H1 (cell line): ENCODE measurements at regions not wholly inside any gene's neighbourhood (a gene's known extent, or its start where the extent isn't known, plus 50 kb on each side); places are given as distances from the start of the nearest gene placed in this dataset.

Experiments used
- CTCF ChIA-PET: fragments of 300-600 bp; sonication (Branson Sonifier 250); formaldehyde crosslinking; loops from one replicate; lab custom pipeline; 2021; ENCODE audit not compliant: partially characterized antibody; lab: Charles Lee
- POLR2A ChIA-PET: fragments of 300-600 bp; sonication (Branson Sonifier 250); formaldehyde crosslinking; loops from one replicate; lab custom pipeline; 2021; ENCODE audit warnings: inconsistent platforms; ENCODE audit not compliant: partially characterized antibody; lab: Charles Lee
- DNase-seq, 2 experiments: peaks; one replicate each; pipeline versions ENCODE4 v3.0.0 to v3.0.0-alpha.2; 2010 to 2022; ENCODE audit warnings: low spot score in 2 of 2, low read depth in 1 of 2, mixed read lengths in 1 of 2
- FAIRE-seq: peaks from 2 replicates; lab custom pipeline; 2011; peaks lifted over from hg19 to GRCh38; lab: Jason Lieb, UNC
- H2AFZ ChIP-seq: 2 replicates; pipeline ENCODE4 v1.8.1; 2012; ENCODE audit warnings: low read length, inconsistent platforms
- H2AK5ac ChIP-seq: 2 replicates; pipeline ENCODE4 v1.6.1; 2013; ENCODE audit warnings: low read depth, low read length
- H2BK120ac ChIP-seq: replicated peaks from 2 replicates; pipeline ENCODE3; 2013; ENCODE audit warnings: low read depth, low read length, inconsistent platforms
- H2BK12ac ChIP-seq: 2 replicates; pipeline ENCODE4 v1.6.1; 2013; ENCODE audit warnings: low read depth, low read length
- H2BK15ac ChIP-seq: 2 replicates; pipeline ENCODE4 v1.6.1; 2013; ENCODE audit warnings: low read length
- H2BK20ac ChIP-seq: 2 replicates; pipeline ENCODE4 v1.6.1; 2013; ENCODE audit warnings: low read length
- H2BK5ac ChIP-seq: 2 replicates; pipeline ENCODE4 v1.6.1; 2013; ENCODE audit warnings: low read depth, low read length
- H3K14ac ChIP-seq: 2 replicates; pipeline ENCODE4 v1.6.1; 2013; ENCODE audit warnings: inconsistent platforms; ENCODE audit not compliant: insufficient read length
- H3K18ac ChIP-seq: 2 replicates; pipeline ENCODE4 v1.6.1; 2013; ENCODE audit warnings: low read length; ENCODE audit errors: extremely low read depth
- H3K23ac ChIP-seq: 2 replicates; pipeline ENCODE4 v1.6.1; 2013; ENCODE audit warnings: inconsistent platforms; ENCODE audit not compliant: insufficient read length
- H3K23me2 ChIP-seq: 2 replicates; pipeline ENCODE4 v1.6.1; 2013; ENCODE audit warnings: low read depth, low read length
- H3K27ac ChIP-seq: 2 replicates; pipeline ENCODE4 v1.6.1; 2011; ENCODE audit warnings: low read depth, low read length, inconsistent platforms
- H3K27me3 ChIP-seq, 4 experiments: replicated peaks in 1 of 4; 1 replicate in 1 of 4; 2 replicates in 3 of 4; pipeline versions ENCODE4 v1.6.1 to v1.8.1; 2011 to 2013; ENCODE audit warnings: low read length in 3 of 4, mild to moderate bottlenecking in 3 of 4, inconsistent platforms in 2 of 4, mixed read lengths in 2 of 4, moderate library complexity in 1 of 4; ENCODE audit not compliant: control insufficient read depth in 3 of 4, insufficient read depth in 3 of 4; ENCODE audit errors: extremely low read depth in 1 of 4
- H3K36me3 ChIP-seq, 4 experiments: 2 replicates each; pipeline versions ENCODE4 v1.6.1 to v1.8.1; 2011 to 2013; ENCODE audit warnings: mild to moderate bottlenecking in 4 of 4, low read length in 3 of 4, moderate library complexity in 2 of 4, control low read depth in 1 of 4, inconsistent platforms in 1 of 4; ENCODE audit not compliant: insufficient read depth in 4 of 4, control insufficient read depth in 2 of 4
- H3K4ac ChIP-seq: replicated peaks from 2 replicates; pipeline ENCODE3; 2013; ENCODE audit warnings: low read length, low read depth, mixed read lengths, inconsistent platforms; ENCODE audit not compliant: insufficient read length
- H3K4me1 ChIP-seq, 4 experiments: replicated peaks in 1 of 4; 1 replicate in 1 of 4; 2 replicates in 3 of 4; pipeline versions ENCODE4 v1.6.1 to v1.8.1; 2011 to 2013; ENCODE audit warnings: low read length in 3 of 4, inconsistent platforms in 2 of 4, mixed read lengths in 1 of 4; ENCODE audit not compliant: insufficient read depth in 4 of 4, control insufficient read depth in 3 of 4
- H3K4me2 ChIP-seq, 2 experiments: 2 replicates each; pipeline versions ENCODE4 v1.6.1 to v1.8.1; 2011 to 2013; ENCODE audit warnings: low read depth in 2 of 2, low read length in 2 of 2, control low read depth in 1 of 2, inconsistent platforms in 1 of 2, mild to moderate bottlenecking in 1 of 2; ENCODE audit not compliant: insufficient read depth in 1 of 2
- H3K4me3 ChIP-seq, 4 experiments: fragments of 200-600, 300-600 bp in 1 of 4; sonication (generic), shearing (Covaris generic), sonication (Bioruptor Twin) in 1 of 4; 2 replicates each; pipeline versions ENCODE4 v1.5.1 to v1.8.1; 2011 to 2016; ENCODE audit warnings: low read length in 4 of 4, low read depth in 3 of 4, control low read depth in 2 of 4, inconsistent platforms in 2 of 4, mild to moderate bottlenecking in 2 of 4, mixed read lengths in 1 of 4, moderate library complexity in 1 of 4; ENCODE audit not compliant: insufficient read depth in 2 of 4; ENCODE audit errors: extremely low read depth in 1 of 4
- H3K56ac ChIP-seq: replicated peaks from 2 replicates; pipeline ENCODE3; 2013; ENCODE audit warnings: low read depth, mild to moderate bottlenecking, mixed read lengths, low read length, inconsistent platforms; ENCODE audit not compliant: insufficient read length
- H3K79me1 ChIP-seq: 2 replicates; pipeline ENCODE4 v1.6.1; 2013; ENCODE audit warnings: low read depth, low read length, control low read depth
- H3K79me2 ChIP-seq, 2 experiments: 2 replicates each; pipeline versions ENCODE4 v1.6.1 to v1.8.1; 2012 to 2013; ENCODE audit warnings: low read length in 2 of 2, mild to moderate bottlenecking in 2 of 2, inconsistent platforms in 1 of 2; ENCODE audit not compliant: insufficient read depth in 2 of 2, control insufficient read depth in 1 of 2
- H3K9ac ChIP-seq, 4 experiments: replicated peaks in 1 of 4; 1 replicate in 1 of 4; 2 replicates in 3 of 4; pipeline versions ENCODE4 v1.6.1 to v1.8.1; 2011 to 2013; ENCODE audit warnings: low read depth in 3 of 4, low read length in 3 of 4, control low read depth in 2 of 4, mild to moderate bottlenecking in 2 of 4, moderate library complexity in 2 of 4, inconsistent platforms in 1 of 4; ENCODE audit errors: extremely low read depth in 1 of 4
- H3K9me3 ChIP-seq, 2 experiments: 2 replicates each; pipeline versions ENCODE4 v1.6.1 to v1.8.1; 2012 to 2013; ENCODE audit warnings: mild to moderate bottlenecking in 2 of 2, moderate library complexity in 2 of 2, control low read depth in 1 of 2, inconsistent platforms in 1 of 2, low read depth in 1 of 2, low read length in 1 of 2, mixed read lengths in 1 of 2; ENCODE audit not compliant: insufficient read depth in 2 of 2
- H4K20me1 ChIP-seq, 2 experiments: replicated peaks in 1 of 2; 2 replicates each; pipeline versions ENCODE3 to v1.8.1; 2011 to 2013; ENCODE audit warnings: inconsistent platforms in 2 of 2, low read length in 2 of 2, mild to moderate bottlenecking in 1 of 2; ENCODE audit not compliant: insufficient read depth in 2 of 2, control insufficient read depth in 1 of 2
- H4K5ac ChIP-seq: 2 replicates; pipeline ENCODE4 v1.6.1; 2013; ENCODE audit warnings: low read length, low read depth, mixed read lengths, inconsistent platforms; ENCODE audit not compliant: insufficient read length
- H4K8ac ChIP-seq: 2 replicates; pipeline ENCODE4 v1.8.0; 2013; ENCODE audit warnings: mild to moderate bottlenecking, moderate library complexity, low read length, inconsistent platforms; ENCODE audit not compliant: insufficient read depth; ENCODE audit errors: extremely low read depth
- H4K91ac ChIP-seq: replicated peaks from 2 replicates; pipeline ENCODE3; 2013; ENCODE audit warnings: low read length, mixed read lengths, inconsistent platforms; ENCODE audit not compliant: insufficient read length
- CTBP2 ChIP-seq: IDR thresholded peaks from 2 replicates; pipeline ENCODE4 v1.7.0; 2011; ENCODE audit warnings: borderline replicate concordance, mild to moderate bottlenecking, moderate library complexity, mixed read lengths, low read length; ENCODE audit not compliant: insufficient read depth, insufficient read length
- KDM1A ChIP-seq: fragments of 200-600, 300-600 bp; sonication (generic); IDR thresholded peaks from 2 replicates; pipeline ENCODE4 v1.7.1; 2016; ENCODE audit warnings: mild to moderate bottlenecking, low read length, borderline replicate concordance
- MAFK ChIP-seq: IDR thresholded peaks from 2 replicates; pipeline ENCODE4 v1.6.1; 2012; ENCODE audit warnings: low read depth, mild to moderate bottlenecking, improper control_type of control experiment, low read length
- PHF8 ChIP-seq: fragments of 200-600 bp; sonication (generic); conservative IDR thresholded peaks from 2 replicates; pipeline ENCODE4 v1.7.1; 2012; ENCODE audit warnings: low read depth, mild to moderate bottlenecking, inconsistent platforms, low read length, moderate library complexity
- RBBP5 ChIP-seq: IDR thresholded peaks from 2 replicates; pipeline ENCODE4 v1.7.1; 2012; ENCODE audit warnings: low read depth, mild to moderate bottlenecking, inconsistent platforms, low read length, moderate library complexity, borderline replicate concordance
- RNF2 ChIP-seq: fragments of 200-900, 300-1000 bp; sonication (generic); IDR thresholded peaks from 2 replicates; pipeline ENCODE4 v1.7.1; 2016; ENCODE audit warnings: borderline replicate concordance, low read depth, mild to moderate bottlenecking, antibody characterized with exemption, low read length; ENCODE audit not compliant: poor library complexity, severe bottlenecking; ENCODE audit errors: missing control alignments
- RXRA ChIP-seq: IDR thresholded peaks from 2 replicates; pipeline ENCODE4 v1.6.1; 2011; ENCODE audit warnings: low read depth, mild to moderate bottlenecking, low read length, moderate library complexity; ENCODE audit not compliant: insufficient read depth
- WGBS, 2 experiments: shearing (Covaris generic) in 1 of 2; methylation state at CpG; one replicate each; pipeline versions ENCODE4 v1.1.6 to v1.1.7; 2013 to 2015; ENCODE audit warnings: low lambda C conversion rate in 2 of 2, mixed read lengths in 2 of 2, inconsistent platforms in 1 of 2, low coverage in 1 of 2, missing lambda C conversion rate in 1 of 2; ENCODE audit not compliant: insufficient replicate concordance in 2 of 2, insufficient coverage in 1 of 2, insufficient read length in 1 of 2; ENCODE audit errors: extremely low coverage in 1 of 2, missing lambda C conversion rate in 1 of 2; 5-methylcytosine and 5-hydroxymethylcytosine counted together
- TF ChIP-seq, protein P1 (sequence below), 3 experiments: IDR thresholded peaks; 1 replicate in 2 of 3; 2 replicates in 1 of 3; pipeline versions ENCODE4 v1.5.1 to v1.6.1; 2011; ENCODE audit warnings: low read length in 3 of 3, mild to moderate bottlenecking in 3 of 3, inconsistent platforms in 2 of 3, low read depth in 1 of 3, moderate library complexity in 1 of 3; ENCODE audit not compliant: insufficient read depth in 1 of 3; ENCODE audit errors: control extremely low read depth in 1 of 3
- TF ChIP-seq, protein P2 (sequence below): IDR thresholded peaks from 2 replicates; pipeline ENCODE4 v1.6.1; 2012; ENCODE audit warnings: inconsistent platforms

DNA sequence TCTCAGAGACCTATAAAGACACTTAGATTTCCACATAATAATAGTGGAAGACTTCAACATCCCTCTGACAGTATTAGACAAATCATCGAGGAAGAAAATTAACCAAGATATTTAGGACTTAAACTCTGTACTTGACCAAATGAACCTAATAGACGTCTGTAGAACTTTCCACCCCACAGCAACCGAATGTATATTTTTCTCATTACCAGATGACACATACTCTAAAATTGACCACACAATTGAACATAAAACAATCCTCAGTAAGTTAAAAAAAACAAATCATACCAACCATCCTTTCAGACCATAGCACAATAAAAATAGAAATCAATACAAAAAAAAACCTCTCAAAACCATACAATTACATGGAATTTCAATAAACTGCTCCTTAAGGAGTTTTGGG lies 201.0 kb downstream of the POSTN start:
- no peak overlapping the region for H2AFZ ChIP-seq
- FAIRE-seq (no peak), DNase-seq (no peak)
- no peak overlapping the region for H3K56ac ChIP-seq
- 83% methylated on average over 3 of the region's 3 CpGs; no CpG with 5 or more reads in 1 of the 2 experiments for WGBS, 2 experiments
- no peak overlapping the region for H3K9ac ChIP-seq
- H3K27me3 ChIP-seq: no peaks in the 10 kb centered on the region
- H4K91ac ChIP-seq: no peak overlapping the region
- H3K27ac ChIP-seq: no peak overlapping the region
- H3K4me2 ChIP-seq: no peak overlapping the region
- no peak overlapping the region for H3K4me3 ChIP-seq
- CTCF ChIA-PET: no interaction called here
- no peak overlapping the region for H4K8ac ChIP-seq
- H3K4me1 ChIP-seq: no peaks in the 10 kb centered on the region
- no peak overlapping the region for H3K14ac ChIP-seq
- no peak overlapping the region for H2BK120ac ChIP-seq
- no peaks in the 10 kb centered on the region for H3K79me1 ChIP-seq
- H2AK5ac ChIP-seq: no peak overlapping the region
- no peaks in the 10 kb centered on the region for H3K79me2 ChIP-seq
- no peak overlapping the region for H3K23ac ChIP-seq
- H2BK20ac ChIP-seq: no peak overlapping the region
- H3K23me2 ChIP-seq: no peaks in the 10 kb centered on the region
- no peak overlapping the region for H3K4ac ChIP-seq
- H2BK5ac ChIP-seq: no peak overlapping the region
- H3K9me3 ChIP-seq: no peaks in the 10 kb centered on the region
- no peak overlapping the region for H3K18ac ChIP-seq
- H2BK12ac ChIP-seq: no peak overlapping the region
- H4K20me1 ChIP-seq: no peaks in the 10 kb centered on the region
- POLR2A ChIA-PET: no interaction called here
- H3K36me3 ChIP-seq: no peaks in the 10 kb centered on the region
- no peak overlapping the region for H2BK15ac ChIP-seq
- no peak overlapping the region for H4K5ac ChIP-seq
- TF ChIP-seq RBBP5 (no peak), CTBP2 (no peak), PHF8 (no peak), MAFK (no peak), RXRA (no peak), KDM1A (no peak), RNF2 (no peak)
- TF ChIP-seq, protein P1, sequence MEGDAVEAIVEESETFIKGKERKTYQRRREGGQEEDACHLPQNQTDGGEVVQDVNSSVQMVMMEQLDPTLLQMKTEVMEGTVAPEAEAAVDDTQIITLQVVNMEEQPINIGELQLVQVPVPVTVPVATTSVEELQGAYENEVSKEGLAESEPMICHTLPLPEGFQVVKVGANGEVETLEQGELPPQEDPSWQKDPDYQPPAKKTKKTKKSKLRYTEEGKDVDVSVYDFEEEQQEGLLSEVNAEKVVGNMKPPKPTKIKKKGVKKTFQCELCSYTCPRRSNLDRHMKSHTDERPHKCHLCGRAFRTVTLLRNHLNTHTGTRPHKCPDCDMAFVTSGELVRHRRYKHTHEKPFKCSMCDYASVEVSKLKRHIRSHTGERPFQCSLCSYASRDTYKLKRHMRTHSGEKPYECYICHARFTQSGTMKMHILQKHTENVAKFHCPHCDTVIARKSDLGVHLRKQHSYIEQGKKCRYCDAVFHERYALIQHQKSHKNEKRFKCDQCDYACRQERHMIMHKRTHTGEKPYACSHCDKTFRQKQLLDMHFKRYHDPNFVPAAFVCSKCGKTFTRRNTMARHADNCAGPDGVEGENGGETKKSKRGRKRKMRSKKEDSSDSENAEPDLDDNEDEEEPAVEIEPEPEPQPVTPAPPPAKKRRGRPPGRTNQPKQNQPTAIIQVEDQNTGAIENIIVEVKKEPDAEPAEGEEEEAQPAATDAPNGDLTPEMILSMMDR (IDR thresholded peaks at IDR 0.05; ENCODE audit: control extremely low read depth in 1 of 3, insufficient read depth in 1 of 3, low read depth in 1 of 3, low read length in 3 of 3): no peak
- TF ChIP-seq, protein P2, sequence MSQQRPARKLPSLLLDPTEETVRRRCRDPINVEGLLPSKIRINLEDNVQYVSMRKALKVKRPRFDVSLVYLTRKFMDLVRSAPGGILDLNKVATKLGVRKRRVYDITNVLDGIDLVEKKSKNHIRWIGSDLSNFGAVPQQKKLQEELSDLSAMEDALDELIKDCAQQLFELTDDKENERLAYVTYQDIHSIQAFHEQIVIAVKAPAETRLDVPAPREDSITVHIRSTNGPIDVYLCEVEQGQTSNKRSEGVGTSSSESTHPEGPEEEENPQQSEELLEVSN: no peak
